GM12878 (cell line): ENCODE measurements at regions not wholly inside any gene's neighbourhood (a gene's known extent, or its start where the extent isn't known, plus 50 kb on each side); places are given as distances from the start of the nearest gene placed in this dataset.

Source experiments
- ATAC-seq: fragments of 200-7000 bp; cut with Tn5 transposase; 3 replicates; pipeline ENCODE4 v1.9.1; 2020; ENCODE audit warnings: mild to moderate bottlenecking, moderate library complexity
- BruUV-seq: library from RNA; stranded (reverse); fragments of 400-500 nt; replicated peaks from 2 replicates; lab custom pipeline; 2021; lab: Mats Ljungman, UMichigan
- CTCF ChIA-PET: fragments of 300-600 bp; sonication (Branson Sonifier 250); formaldehyde crosslinking; extraction: SDS; loops from one replicate; lab custom pipeline; 2021; ENCODE audit warnings: inconsistent platforms; lab: Yijun Ruan, JAX
- POLR2A ChIA-PET: fragments of 350-600 bp; formaldehyde crosslinking; extraction: SDS; loops from one replicate; lab custom pipeline; 2021; ENCODE audit warnings: inconsistent platforms; lab: Charles Lee
- RAD21 ChIA-PET: fragments of 300-600 bp; sonication (Branson Sonifier 250); formaldehyde crosslinking; loops from one replicate; lab custom pipeline; 2023; ENCODE audit warnings: antibody characterized with exemption; ENCODE audit not compliant: unreplicated experiment; lab: Charles Lee
- SMC1A ChIA-PET: fragments of 300-600 bp; sonication (Branson Sonifier 250); formaldehyde crosslinking; loops from one replicate; lab custom pipeline; 2023; ENCODE audit not compliant: unreplicated experiment, uncharacterized antibody; lab: Charles Lee
- DNase-seq: peaks from one replicate; pipeline ENCODE4 v3.0.0-alpha.2; 2011; ENCODE audit warnings: low read depth, low spot score
- FAIRE-seq: peaks from 3 replicates; lab custom pipeline; 2011; peaks lifted over from hg19 to GRCh38; lab: Jason Lieb, UNC
- H2AFZ ChIP-seq: 2 replicates; pipeline ENCODE4 v1.6.0; 2011; ENCODE audit warnings: low read depth, low read length, control low read depth; ENCODE audit not compliant: control insufficient read depth
- H3K27ac ChIP-seq: 2 replicates; pipeline ENCODE4 v1.5.1; 2011; ENCODE audit warnings: control low read depth; ENCODE audit not compliant: control insufficient read depth, insufficient read depth
- H3K27me3 ChIP-seq, 2 experiments: replicated peaks in 1 of 2; 2 replicates each; pipeline versions ENCODE4 v1.6.0 to v1.6.1; 2011; ENCODE audit warnings: low read length in 1 of 2; ENCODE audit not compliant: control insufficient read depth in 2 of 2, insufficient read depth in 2 of 2
- H3K36me3 ChIP-seq, 2 experiments: 2 replicates each; pipeline ENCODE4 v1.5.1; 2011; ENCODE audit warnings: low read length in 1 of 2; ENCODE audit not compliant: control insufficient read depth in 2 of 2, insufficient read depth in 2 of 2
- H3K4me1 ChIP-seq: 2 replicates; pipeline ENCODE4 v1.6.1; 2011; ENCODE audit warnings: mild to moderate bottlenecking, low read length, moderate library complexity, mixed read lengths; ENCODE audit not compliant: control insufficient read depth, insufficient read depth
- H3K4me2 ChIP-seq: 2 replicates; pipeline ENCODE4 v1.6.0; 2011; ENCODE audit warnings: control low read depth; ENCODE audit not compliant: control insufficient read depth, insufficient read depth
- H3K4me3 ChIP-seq: fragments of 200-600 bp; sonication (generic); 2 replicates; pipeline ENCODE4 v1.5.1; 2016
- H3K79me2 ChIP-seq: 2 replicates; pipeline ENCODE4 v1.6.0; 2011; ENCODE audit warnings: low read length; ENCODE audit not compliant: control insufficient read depth, insufficient read depth
- H3K9ac ChIP-seq: 2 replicates; pipeline ENCODE4 v1.8.0; 2011; ENCODE audit warnings: low read length, control low read depth, mixed read lengths; ENCODE audit not compliant: control insufficient read depth, insufficient read depth
- H3K9me3 ChIP-seq: replicated peaks from 3 replicates; pipeline ENCODE4 v1.5.1; 2011; ENCODE audit warnings: mild to moderate bottlenecking, low read length; ENCODE audit not compliant: control insufficient read depth, insufficient read depth
- H4K20me1 ChIP-seq: 2 replicates; pipeline ENCODE4 v1.6.0; 2011; ENCODE audit not compliant: control insufficient read depth, insufficient read depth
- CEBPB ChIP-seq, 2 experiments: fragments of 150-350 bp in 1 of 2; IDR thresholded peaks; 2 replicates each; pipeline ENCODE4 v1.6.1; 2012 to 2014; ENCODE audit warnings: low read depth in 2 of 2, low read length in 2 of 2, borderline replicate concordance in 1 of 2, inconsistent platforms in 1 of 2
- EP300 ChIP-seq, 2 experiments: fragments of 150-350 bp in 1 of 2; IDR thresholded peaks; 2 replicates each; pipeline ENCODE4 v1.6.1; 2011 to 2012; ENCODE audit warnings: low read depth in 2 of 2, low read length in 2 of 2, borderline replicate concordance in 1 of 2, improper control_type of control experiment in 1 of 2, inconsistent platforms in 1 of 2; ENCODE audit not compliant: control insufficient read depth in 1 of 2
- GABPA ChIP-seq: IDR thresholded peaks from 2 replicates; pipeline ENCODE4 v1.6.1; 2014; ENCODE audit warnings: antibody characterized with exemption, low read depth, mild to moderate bottlenecking, inconsistent platforms
- NKRF ChIP-seq: fragments of 450-650 bp; conservative IDR thresholded peaks from 2 replicates; pipeline ENCODE4 v1.6.1; 2017; ENCODE audit warnings: mild to moderate bottlenecking, moderate library complexity
- PKNOX1 ChIP-seq: fragments of 450-650 bp; IDR thresholded peaks from 2 replicates; pipeline ENCODE4 v1.6.1; 2016; ENCODE audit warnings: mild to moderate bottlenecking
- SIN3A ChIP-seq: IDR thresholded peaks from 2 replicates; pipeline ENCODE4 v1.6.1; 2012; ENCODE audit warnings: low read depth, low read length, improper control_type of control experiment
- STAT3 ChIP-seq: IDR thresholded peaks from 2 replicates; pipeline ENCODE4 v1.6.1; 2011; ENCODE audit warnings: low read depth, low read length, improper control_type of control experiment
- SUPT20H ChIP-seq: IDR thresholded peaks from 2 replicates; pipeline ENCODE4 v1.6.1; 2011; ENCODE audit warnings: low read depth, mild to moderate bottlenecking, low read length, moderate library complexity, borderline replicate concordance; ENCODE audit not compliant: control insufficient read depth
- SUZ12 ChIP-seq: fragments of 200-600 bp; sonication (generic); IDR thresholded peaks from one replicate; pipeline ENCODE4 v1.6.1; 2018; ENCODE audit warnings: antibody characterized with exemption, mild to moderate bottlenecking; ENCODE audit not compliant: unreplicated experiment
- TAF1 ChIP-seq: IDR thresholded peaks from 2 replicates; pipeline ENCODE4 v1.6.1; 2011; ENCODE audit warnings: mild to moderate bottlenecking, low read depth, low read length, borderline replicate concordance
- TCF7 ChIP-seq: IDR thresholded peaks from 2 replicates; pipeline ENCODE4 v1.6.1; 2014; ENCODE audit warnings: antibody characterized with exemption, borderline replicate concordance
- USF1 ChIP-seq: IDR thresholded peaks from 2 replicates; pipeline ENCODE4 v1.6.1; 2011; ENCODE audit warnings: borderline replicate concordance, low read depth, mild to moderate bottlenecking, moderate library complexity, mixed read lengths, low read length; ENCODE audit not compliant: insufficient read depth; ENCODE audit errors: extremely low read length
- ZNF384 ChIP-seq: IDR thresholded peaks from 2 replicates; pipeline ENCODE4 v1.6.1; 2012; ENCODE audit warnings: low read depth, mild to moderate bottlenecking, low read length, improper control_type of control experiment, borderline replicate concordance
- ZNF687 ChIP-seq: fragments of 450-650 bp; IDR thresholded peaks from 2 replicates; pipeline ENCODE4 v1.6.1; 2017; ENCODE audit warnings: mild to moderate bottlenecking, moderate library complexity
- WGBS: methylation state at CpG from one replicate; pipeline ENCODE4 v1.1.6; 2016; ENCODE audit warnings: low lambda C conversion rate; ENCODE audit not compliant: insufficient replicate concordance, insufficient coverage; ENCODE audit errors: missing lambda C conversion rate; 5-methylcytosine and 5-hydroxymethylcytosine counted together
- in situ Hi-C: fragments of 300-500 bp; cut with MboI; formaldehyde crosslinking; loops from 9 replicates; pipeline ENCODE4 v1.14.3; 2018; ENCODE audit warnings: mixed read lengths
- intact Hi-C: fragments of 100-400 bp; cut with micrococcal nuclease; formaldehyde crosslinking; loops from one replicate; pipeline ENCODE4 v1.14.2; 2022; ENCODE audit not compliant: unreplicated experiment

GRCh38 chr20:22322513-22322912 is 261.9 kb downstream of the FOXA2 start:
- H4K20me1 ChIP-seq = no peaks in the 10 kb centered on the region
- ATAC-seq (no peak), DNase-seq (no peak), FAIRE-seq (no peak)
- no peaks in the 10 kb centered on the region for H3K36me3 ChIP-seq
- no peaks in the 10 kb centered on the region for H3K79me2 ChIP-seq
- in situ Hi-C loops = no loop called here
- no peak overlapping the region for H2AFZ ChIP-seq
- H3K9me3 ChIP-seq = no peaks in the 10 kb centered on the region
- BruUV-seq = no TSS peak
- ChIA-PET RAD21 (no interaction called here), CTCF (interaction anchor here (1.2 kb wide), 1 partner anchor 9 kb away, joined by 4 read pairs; no protein-coding TSS in a partner anchor), POLR2A (no interaction called here), SMC1A (no interaction called here)
- H3K4me1 ChIP-seq = no peaks in the 10 kb centered on the region
- no peak overlapping the region for H3K27ac ChIP-seq
- intact Hi-C loops = no loop called here
- no peak for TF ChIP-seq SUZ12
- no peak for TF ChIP-seq PKNOX1
- no peak for TF ChIP-seq TCF7
- TF ChIP-seq GABPA = no peak
- no peak for TF ChIP-seq NKRF
- TF ChIP-seq CEBPB (IDR thresholded peaks at IDR 0.05; ENCODE audit: borderline replicate concordance in 1 of 2, low read depth in 2 of 2, low read length in 2 of 2) = no peak
- no peak for TF ChIP-seq EP300 (IDR thresholded peaks at IDR 0.05; ENCODE audit: borderline replicate concordance in 1 of 2, control insufficient read depth in 1 of 2, low read depth in 2 of 2, low read length in 2 of 2)
- TF ChIP-seq ZNF384 = no peak
- TF ChIP-seq STAT3 = no peak
- TF ChIP-seq SUPT20H = no peak
- TF ChIP-seq ZNF687 = no peak
- TF ChIP-seq TAF1 = no peak
- TF ChIP-seq USF1 = no peak
- TF ChIP-seq SIN3A = no peak
- H3K27me3 ChIP-seq = no peaks in the 10 kb centered on the region; a peak in 1 of 4 replicates
- no peak overlapping the region for H3K4me3 ChIP-seq
- WGBS = 0% methylated on average over 2 of the region's 2 CpGs
- H3K9ac ChIP-seq = no peak overlapping the region
- H3K4me2 ChIP-seq = no peak overlapping the region
